Fibroblast of lung (primary cell): ENCODE measurements at regions not wholly inside any gene's neighbourhood (a gene's known extent, or its start where the extent isn't known, plus 50 kb on each side); places are given as distances from the start of the nearest gene placed in this dataset.

ENCODE experiments used
- CTCF ChIP-seq, 2 donors: IDR thresholded peaks in 1 of 2; conservative IDR thresholded peaks in 1 of 2; 1 replicate in 1 of 2; 2 replicates in 1 of 2; pipeline ENCODE4 v1.5.1; 2011 to 2012; ENCODE audit warnings: low read length in 2 of 2, control low read depth in 1 of 2, inconsistent platforms in 1 of 2, low read depth in 1 of 2, mild to moderate bottlenecking in 1 of 2
- EZH2 ChIP-seq: IDR thresholded peaks from 2 replicates; pipeline ENCODE4 v1.5.1; 2012; ENCODE audit warnings: low read length, control low read depth, mild to moderate bottlenecking; ENCODE audit errors: missing control alignments

- TF ChIP-seq CTCF (conservative IDR thresholded peaks at IDR 0.05 in 1 of 2, IDR thresholded peaks at IDR 0.05 in 1 of 2; ENCODE audit: low read depth in 1 of 2, low read length in 2 of 2) (no peak), EZH2 (no peak)
Measured at GRCh38 chr4:111449657-111450056, 695.6 kb upstream of the FAM241A start.
